ENCODE measurements at regions not wholly inside any gene's neighbourhood (a gene's known extent, or its start where the extent isn't known, plus 50 kb on each side); places are given as distances from the start of the nearest gene placed in this dataset.

DNA sequence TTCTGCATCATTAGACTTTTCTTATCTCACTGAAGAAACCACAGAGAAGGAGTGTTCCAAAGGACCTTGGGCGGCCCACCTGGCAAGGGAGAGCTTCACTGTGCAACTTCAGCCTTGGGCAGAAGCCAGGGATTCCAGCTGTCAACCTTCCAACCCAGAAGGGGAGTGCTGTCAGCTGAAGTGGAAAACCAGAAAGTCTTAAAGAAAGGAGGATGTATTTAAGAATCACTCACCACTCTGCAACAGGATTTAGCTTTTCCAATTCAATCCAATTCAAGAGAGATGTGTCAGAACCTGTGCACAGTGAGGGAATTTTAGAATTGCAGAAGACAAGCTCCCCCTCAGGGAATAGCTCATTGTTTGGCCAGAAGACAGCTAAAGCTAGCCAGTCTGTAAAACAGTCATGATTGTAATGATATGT is 553.7 kb downstream of the CD83 start:
- POLR2A ChIA-PET (ENCODE audit: partially characterized antibody): no interaction called here

DNA sequence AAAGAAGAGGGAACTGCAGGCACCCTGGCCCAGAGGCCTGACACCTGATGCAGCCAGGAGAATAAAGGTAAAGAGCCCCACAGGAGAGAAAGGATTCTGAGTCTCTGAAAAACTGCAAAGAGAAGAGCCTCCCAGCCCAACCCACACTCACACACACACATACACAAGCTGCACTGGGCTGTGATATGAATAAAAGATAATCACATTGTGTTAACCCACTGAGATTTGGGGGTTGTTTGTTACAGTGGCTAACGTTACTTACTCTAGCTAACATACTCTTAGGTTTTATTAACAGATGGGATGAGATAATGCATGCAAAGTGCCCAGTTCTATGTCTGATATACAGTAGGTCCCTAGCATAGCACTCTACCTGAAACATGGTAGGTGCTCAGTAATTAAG is 554.4 kb downstream of the CD83 start:
- Histone ChIP-seq H3K36me3 (ENCODE audit: insufficient read depth, low read length) (no peaks in the 10 kb centered on the region), H3K4me3 (ENCODE audit: low read length in 2 of 2) (no peak overlapping the region), H3K27me3 (ENCODE audit: insufficient read depth, low read length) (no peaks in the 10 kb centered on the region), H3K4me1 (ENCODE audit: insufficient read depth, low read length) (no peaks in the 10 kb centered on the region), H3K27ac (ENCODE audit: low read depth, low read length) (no peak overlapping the region), H3K9me3 (ENCODE audit: control insufficient read depth in 1 of 2, low read length in 2 of 2) (no peaks in the 10 kb centered on the region)
- no peak for DNase-seq
- no peaks in the 10 kb centered on the region for H3K27me3 Mint-ChIP-seq
- no peaks in the 10 kb centered on the region for H3K4me1 Mint-ChIP-seq
- peaks cover 0 to 3% (median 0%) of the 10 kb centered on the region in 8 donors for H3K9me3 Mint-ChIP-seq
- POLR2A ChIA-PET (ENCODE audit: partially characterized antibody): no interaction called here
- H3K4me3 Mint-ChIP-seq: no peak overlapping the region
- intact Hi-C loops (cut with micrococcal nuclease): no loop called here
- H3K27ac Mint-ChIP-seq: peak overlapping the region in 1 of 7 donors; percentile 30
- no peaks in the 10 kb centered on the region for H3K36me3 Mint-ChIP-seq
- CTCF ChIA-PET (ENCODE audit: partially characterized antibody): no interaction called here

More for the DNA sequence above, 553.7 kb downstream of the CD83 start:
- Histone ChIP-seq H3K9me3 (ENCODE audit: control insufficient read depth in 1 of 2, low read length in 2 of 2) (no peaks in the 10 kb centered on the region), H3K27me3 (ENCODE audit: insufficient read depth, low read length) (no peaks in the 10 kb centered on the region), H3K27ac (ENCODE audit: low read depth, low read length) (no peak overlapping the region), H3K36me3 (ENCODE audit: insufficient read depth, low read length) (no peaks in the 10 kb centered on the region), H3K4me1 (ENCODE audit: insufficient read depth, low read length) (no peaks in the 10 kb centered on the region), H3K4me3 (ENCODE audit: low read length in 2 of 2) (no peak overlapping the region)
- H3K9me3 Mint-ChIP-seq: peaks cover 0 to 3% (median 0%) of the 10 kb centered on the region in 8 donors
- peak overlapping the region in 1 of 7 donors; percentile 38 for H3K27ac Mint-ChIP-seq
- CTCF ChIA-PET (ENCODE audit: partially characterized antibody): no interaction called here
- no peak for DNase-seq
- no peaks in the 10 kb centered on the region for H3K27me3 Mint-ChIP-seq
- peaks cover 0 to 2% (median under 1%) of the 10 kb centered on the region in 4 donors for H3K4me1 Mint-ChIP-seq
- H3K36me3 Mint-ChIP-seq: no peaks in the 10 kb centered on the region
- no peak overlapping the region for H3K4me3 Mint-ChIP-seq
- intact Hi-C loops (cut with micrococcal nuclease): no loop called here

DNA sequence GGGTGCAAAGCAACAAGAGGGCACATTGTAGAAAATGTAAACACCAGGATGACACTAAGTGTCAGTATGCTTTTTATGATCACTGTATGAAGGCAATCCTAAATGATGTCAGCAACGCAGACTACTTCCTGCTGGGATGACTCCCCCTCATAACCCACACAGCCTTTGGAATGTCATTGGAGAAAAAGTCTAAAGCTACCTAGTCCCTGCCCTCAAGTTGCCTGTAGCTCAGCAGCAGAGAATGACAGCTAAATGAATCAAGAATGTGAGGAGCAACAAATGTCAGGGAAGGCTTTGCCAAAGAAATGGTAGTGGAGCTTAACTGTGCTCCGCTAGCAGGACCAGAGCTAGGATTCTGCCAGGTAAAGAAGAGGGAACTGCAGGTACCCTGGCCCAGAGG is 555.6 kb downstream of the CD83 start:
- no peaks in the 10 kb centered on the region for H3K4me1 ChIP-seq (ENCODE audit: insufficient read depth, low read length)
- no peaks in the 10 kb centered on the region for H3K27me3 ChIP-seq (ENCODE audit: insufficient read depth, low read length)
- Mint-ChIP-seq H3K36me3 (no peaks in the 10 kb centered on the region), H3K27ac (peak overlapping the region in 1 of 7 donors; percentile 14), H3K4me3 (no peak overlapping the region), H3K27me3 (no peaks in the 10 kb centered on the region), H3K4me1 (no peaks in the 10 kb centered on the region), H3K9me3 (peaks cover 0 to 3% (median 0%) of the 10 kb centered on the region in 8 donors)
- no peak overlapping the region for H3K27ac ChIP-seq (ENCODE audit: low read depth, low read length)
- intact Hi-C loops (cut with micrococcal nuclease): no loop called here
- no peak overlapping the region for H3K4me3 ChIP-seq (ENCODE audit: low read length in 2 of 2)
- ChIA-PET CTCF (ENCODE audit: partially characterized antibody) (no interaction called here), POLR2A (ENCODE audit: partially characterized antibody) (no interaction called here)
- H3K9me3 ChIP-seq (ENCODE audit: control insufficient read depth in 1 of 2, low read length in 2 of 2): no peaks in the 10 kb centered on the region
- H3K36me3 ChIP-seq (ENCODE audit: insufficient read depth, low read length): no peaks in the 10 kb centered on the region
- no peak for DNase-seq

DNA sequence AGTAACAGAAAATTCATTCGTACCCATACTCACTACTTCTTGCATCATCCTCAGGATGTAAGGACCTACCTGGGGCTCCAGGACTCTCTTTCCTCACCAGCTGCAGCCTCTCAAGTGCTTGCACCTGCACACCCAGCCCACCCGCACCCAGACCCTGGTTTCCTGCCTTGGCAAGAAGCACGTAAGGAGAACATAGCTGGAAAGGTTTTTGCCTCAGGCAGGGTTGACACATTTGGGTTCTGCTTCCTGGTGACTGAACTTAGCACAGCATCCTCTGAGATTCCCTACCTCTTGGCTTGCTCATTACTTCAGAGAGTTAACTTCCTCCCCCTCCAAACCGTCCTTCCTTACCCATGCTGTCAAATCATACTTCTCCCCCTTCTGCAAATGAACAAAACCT is 556.9 kb downstream of the CD83 start:
- POLR2A ChIA-PET (ENCODE audit: partially characterized antibody): no interaction called here
- Mint-ChIP-seq H3K4me1 (no peaks in the 10 kb centered on the region), H3K9me3 (peaks cover 0 to 3% (median 0%) of the 10 kb centered on the region in 8 donors), H3K27ac (peak overlapping the region in 1 of 7 donors; percentile 0), H3K4me3 (no peak overlapping the region), H3K27me3 (no peaks in the 10 kb centered on the region), H3K36me3 (no peaks in the 10 kb centered on the region)
- no peak for DNase-seq
- no peaks in the 10 kb centered on the region for H3K36me3 ChIP-seq (ENCODE audit: insufficient read depth, low read length)
- H3K4me3 ChIP-seq (ENCODE audit: low read length in 2 of 2): no peak overlapping the region
- H3K9me3 ChIP-seq (ENCODE audit: control insufficient read depth in 1 of 2, low read length in 2 of 2): no peaks in the 10 kb centered on the region
- H3K4me1 ChIP-seq (ENCODE audit: insufficient read depth, low read length): no peaks in the 10 kb centered on the region
- no peaks in the 10 kb centered on the region for H3K27me3 ChIP-seq (ENCODE audit: insufficient read depth, low read length)
- no peak overlapping the region for H3K27ac ChIP-seq (ENCODE audit: low read depth, low read length)
- intact Hi-C loops (cut with micrococcal nuclease): no loop called here
- CTCF ChIA-PET (ENCODE audit: partially characterized antibody): no interaction called here

DNA sequence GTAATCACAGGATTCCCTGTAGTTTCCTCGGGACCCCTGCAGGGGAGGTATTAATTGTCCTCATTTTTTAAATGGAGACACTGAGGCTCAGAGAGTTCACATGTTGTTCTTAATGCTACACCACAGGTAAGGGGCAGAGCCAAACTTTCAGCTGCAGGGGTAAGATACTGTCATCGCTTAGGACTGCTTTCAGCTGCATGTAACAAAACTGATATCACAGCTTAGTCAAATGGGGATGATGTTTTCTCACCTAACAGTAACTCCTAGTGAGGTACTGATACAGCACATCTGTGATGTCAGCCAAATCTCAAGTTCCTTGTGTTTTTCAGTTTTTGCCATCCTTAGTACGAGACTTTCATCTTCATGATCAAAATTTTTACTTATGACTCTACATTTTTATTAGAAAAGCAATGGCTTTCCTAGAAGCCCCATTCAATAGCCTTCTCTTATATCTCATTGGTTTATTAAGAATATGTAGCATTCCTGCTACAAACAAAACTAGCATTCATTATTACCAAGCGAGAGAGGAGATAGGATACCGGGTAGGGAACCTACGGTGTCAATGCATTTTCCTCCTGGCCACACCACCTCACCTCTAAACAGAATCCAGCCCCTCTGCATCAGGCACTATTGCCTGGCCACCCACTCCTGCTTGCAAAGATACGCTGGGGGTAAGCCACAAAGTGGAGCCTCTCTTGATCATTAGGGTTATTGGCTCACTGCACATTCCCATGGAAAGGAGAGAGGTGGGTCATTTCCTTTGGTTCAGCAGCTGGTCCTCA is 557.5 kb downstream of the CD83 start:
- no peaks in the 10 kb centered on the region for H3K4me1 ChIP-seq (ENCODE audit: insufficient read depth, low read length)
- Mint-ChIP-seq H3K9me3 (peaks cover 0 to 3% (median 0%) of the 10 kb centered on the region in 8 donors), H3K4me3 (no peak overlapping the region), H3K27me3 (no peaks in the 10 kb centered on the region), H3K27ac (peak overlapping the region in 1 of 7 donors; percentile 0), H3K36me3 (no peaks in the 10 kb centered on the region), H3K4me1 (no peaks in the 10 kb centered on the region)
- intact Hi-C loops (cut with micrococcal nuclease): no loop called here
- H3K36me3 ChIP-seq (ENCODE audit: insufficient read depth, low read length): no peaks in the 10 kb centered on the region
- no peak overlapping the region for H3K27ac ChIP-seq (ENCODE audit: low read depth, low read length)
- ChIA-PET POLR2A (ENCODE audit: partially characterized antibody) (no interaction called here), CTCF (ENCODE audit: partially characterized antibody) (no interaction called here)
- H3K9me3 ChIP-seq (ENCODE audit: control insufficient read depth in 1 of 2, low read length in 2 of 2): no peaks in the 10 kb centered on the region
- no peaks in the 10 kb centered on the region for H3K27me3 ChIP-seq (ENCODE audit: insufficient read depth, low read length)
- DNase-seq: no peak
- H3K4me3 ChIP-seq (ENCODE audit: low read length in 2 of 2): no peak overlapping the region

DNA sequence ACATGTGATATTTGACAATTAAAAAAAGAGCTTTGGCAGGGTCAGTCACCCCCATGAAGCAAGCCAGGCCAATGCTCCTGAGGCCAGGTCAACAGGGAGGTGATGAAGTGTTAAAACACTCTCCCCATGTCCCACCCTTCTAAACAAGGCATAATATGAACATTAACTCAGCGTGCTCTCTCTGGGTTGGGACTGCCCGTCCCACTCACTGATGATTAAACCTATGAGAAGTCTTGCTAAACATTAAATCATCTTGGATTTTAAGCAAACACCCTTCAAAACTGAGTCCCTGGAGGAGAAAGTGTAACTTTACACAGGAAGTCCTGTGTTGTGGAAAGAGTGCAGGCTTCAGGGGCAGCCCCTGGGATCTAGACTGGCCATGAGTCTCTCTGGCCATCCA is 558.5 kb downstream of the CD83 start:
- no peak overlapping the region for H3K4me3 ChIP-seq (ENCODE audit: low read length in 2 of 2)
- H3K27me3 ChIP-seq (ENCODE audit: insufficient read depth, low read length): no peaks in the 10 kb centered on the region
- Mint-ChIP-seq H3K36me3 (no peaks in the 10 kb centered on the region), H3K27me3 (no peaks in the 10 kb centered on the region), H3K4me3 (no peak overlapping the region), H3K4me1 (no peaks in the 10 kb centered on the region), H3K9me3 (peaks cover 0 to 3% (median 0%) of the 10 kb centered on the region in 8 donors), H3K27ac (no peak overlapping the region)
- ChIA-PET POLR2A (ENCODE audit: partially characterized antibody) (no interaction called here), CTCF (ENCODE audit: partially characterized antibody) (no interaction called here)
- no peaks in the 10 kb centered on the region for H3K36me3 ChIP-seq (ENCODE audit: insufficient read depth, low read length)
- no peaks in the 10 kb centered on the region for H3K4me1 ChIP-seq (ENCODE audit: insufficient read depth, low read length)
- H3K9me3 ChIP-seq (ENCODE audit: control insufficient read depth in 1 of 2, low read length in 2 of 2): no peaks in the 10 kb centered on the region
- H3K27ac ChIP-seq (ENCODE audit: low read depth, low read length): no peak overlapping the region
- intact Hi-C loops (cut with micrococcal nuclease): no loop called here
- no peak for DNase-seq

DNA sequence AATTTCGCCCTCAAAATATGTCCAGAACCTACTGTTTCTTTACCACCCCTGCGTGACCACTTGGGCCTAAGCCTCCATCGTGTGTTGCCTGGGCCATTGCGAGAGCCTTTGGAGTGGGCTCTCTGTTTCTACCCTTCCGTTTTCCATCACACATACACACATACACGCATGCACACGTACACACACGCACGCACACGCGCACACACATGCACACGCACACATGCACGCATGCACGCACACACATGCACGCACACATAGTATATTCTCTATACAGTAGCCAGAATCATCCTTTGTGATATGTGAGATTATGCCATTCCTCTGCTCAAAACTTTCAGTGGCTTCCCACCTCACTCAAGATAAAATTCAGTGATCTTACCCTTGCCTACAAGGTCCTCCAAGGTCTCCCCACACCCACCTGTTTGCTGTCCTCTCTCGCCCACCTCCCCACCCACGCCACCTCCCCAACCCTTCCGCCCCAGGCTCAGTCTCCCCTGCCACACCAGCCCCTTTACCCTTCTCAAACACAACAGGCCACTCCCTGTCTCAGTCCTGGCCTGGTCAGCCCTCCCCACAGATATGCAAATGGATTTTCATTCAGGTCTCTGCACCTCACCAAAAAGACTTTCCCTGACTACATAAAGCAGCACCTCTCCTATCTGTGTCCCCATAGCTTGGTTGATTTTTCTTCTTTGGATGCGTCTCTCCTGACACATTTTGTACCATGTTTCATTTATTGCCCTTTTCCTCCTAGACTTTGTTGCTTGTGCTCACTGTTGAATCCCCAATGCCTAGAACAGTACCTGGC is 559.6 kb downstream of the CD83 start:
- no peak overlapping the region for H3K27ac ChIP-seq (ENCODE audit: low read depth, low read length)
- CTCF ChIA-PET (ENCODE audit: partially characterized antibody): no interaction called here
- Mint-ChIP-seq H3K36me3 (no peaks in the 10 kb centered on the region), H3K27me3 (no peaks in the 10 kb centered on the region), H3K9me3 (peaks cover 0 to 2% (median 0%) of the 10 kb centered on the region in 8 donors), H3K27ac (no peak overlapping the region), H3K4me3 (no peak overlapping the region), H3K4me1 (no peaks in the 10 kb centered on the region)
- POLR2A ChIA-PET (ENCODE audit: partially characterized antibody): no interaction called here
- DNase-seq: no peak
- intact Hi-C loops (cut with micrococcal nuclease): no loop called here
- no peak overlapping the region for H3K4me3 ChIP-seq (ENCODE audit: low read length in 2 of 2)
- H3K27me3 ChIP-seq (ENCODE audit: insufficient read depth, low read length): no peaks in the 10 kb centered on the region
- H3K36me3 ChIP-seq (ENCODE audit: insufficient read depth, low read length): no peaks in the 10 kb centered on the region
- no peaks in the 10 kb centered on the region for H3K9me3 ChIP-seq (ENCODE audit: control insufficient read depth in 1 of 2, low read length in 2 of 2)
- no peaks in the 10 kb centered on the region for H3K4me1 ChIP-seq (ENCODE audit: insufficient read depth, low read length)
